HepG2 (cell line): ENCODE measurements at regions not wholly inside any gene's neighbourhood (a gene's known extent, or its start where the extent isn't known, plus 50 kb on each side); places are given as distances from the start of the nearest gene placed in this dataset.

Experiments
- ATAC-seq: fragments of 200-7000 bp; cut with Tn5 transposase; 3 replicates; pipeline ENCODE4 v1.9.1; 2020; ENCODE audit warnings: mild to moderate bottlenecking, moderate library complexity
- BruUV-seq: library from RNA; stranded (reverse); fragments of 400-500 nt; replicated peaks from 2 replicates; lab custom pipeline; 2021; lab: Mats Ljungman, UMichigan
- CTCF ChIA-PET: fragments of 300-600 bp; formaldehyde crosslinking; extraction: SDS; loops from one replicate; lab custom pipeline; 2021; ENCODE audit warnings: low total read pairs, inconsistent platforms, low intra/inter-chr PET ratio; lab: Yijun Ruan, JAX
- POLR2A ChIA-PET: fragments of 350-600 bp; sonication (Branson Sonifier 250); formaldehyde crosslinking; loops from one replicate; lab custom pipeline; 2020; ENCODE audit warnings: antibody characterized with exemption, inconsistent platforms; lab: Yijun Ruan, JAX
- DNase-seq: peaks from one replicate; pipeline ENCODE4 v3.0.0-alpha.2; 2015; ENCODE audit warnings: low spot score
- FAIRE-seq: peaks from 3 replicates; lab custom pipeline; 2011; peaks lifted over from hg19 to GRCh38; lab: Jason Lieb, UNC
- H2AFZ ChIP-seq: one replicate; pipeline ENCODE4 v1.6.1; 2011; ENCODE audit warnings: low read length, inconsistent platforms
- H3K27ac ChIP-seq: fragments of 300-600 bp; 3 replicates; pipeline ENCODE4 v1.8.0; 2011; ENCODE audit warnings: mixed run types, mild to moderate bottlenecking, mixed read lengths, low read length, inconsistent platforms; ENCODE audit not compliant: insufficient read depth; ENCODE audit errors: extremely low read length
- H3K27me3 ChIP-seq, 2 experiments: fragments of 200-600 bp in 1 of 2; 2 replicates in 1 of 2; 3 replicates in 1 of 2; pipeline versions ENCODE4 v1.6.0 to v1.8.0; 2011; ENCODE audit warnings: low read length in 2 of 2, mild to moderate bottlenecking in 2 of 2, moderate library complexity in 2 of 2, inconsistent platforms in 1 of 2; ENCODE audit not compliant: insufficient read depth in 2 of 2, control insufficient read depth in 1 of 2
- H3K36me3 ChIP-seq, 2 experiments: fragments of 200-600 bp in 1 of 2; replicated peaks in 1 of 2; 2 replicates in 1 of 2; 3 replicates in 1 of 2; pipeline versions ENCODE4 v1.5.1 to v1.8.0; 2011; ENCODE audit warnings: low read length in 2 of 2, inconsistent platforms in 1 of 2; ENCODE audit not compliant: insufficient read depth in 2 of 2, control insufficient read depth in 1 of 2
- H3K4me1 ChIP-seq: 2 replicates; pipeline ENCODE4 v1.5.1; 2012; ENCODE audit warnings: low read length, inconsistent platforms; ENCODE audit not compliant: insufficient read depth
- H3K4me2 ChIP-seq: 2 replicates; pipeline ENCODE4 v1.6.0; 2011; ENCODE audit warnings: low read depth, low read length, inconsistent platforms
- H3K4me3 ChIP-seq, 3 experiments: fragments of 200-600 bp in 1 of 3; sonication (generic), shearing (Covaris generic) in 1 of 3; replicated peaks in 1 of 3; 2 replicates each; pipeline ENCODE4 v1.5.1; 2011 to 2016; ENCODE audit warnings: low read length in 3 of 3, inconsistent platforms in 2 of 3, low read depth in 2 of 3, mild to moderate bottlenecking in 2 of 3, control low read depth in 1 of 3, mixed read lengths in 1 of 3; ENCODE audit not compliant: insufficient read depth in 1 of 3
- H3K79me2 ChIP-seq: one replicate; pipeline ENCODE4 v1.6.1; 2011; ENCODE audit warnings: low read length, inconsistent platforms; ENCODE audit not compliant: insufficient read depth
- H3K9ac ChIP-seq: 2 replicates; pipeline ENCODE4 v1.6.0; 2011; ENCODE audit warnings: mild to moderate bottlenecking, low read depth, low read length, inconsistent platforms; ENCODE audit not compliant: insufficient read depth
- H3K9me3 ChIP-seq: 2 replicates; pipeline ENCODE4 v1.5.1; 2012; ENCODE audit warnings: mild to moderate bottlenecking, low read length
- H4K20me1 ChIP-seq: 2 replicates; pipeline ENCODE4 v1.6.0; 2011; ENCODE audit warnings: inconsistent platforms, mild to moderate bottlenecking, low read length, moderate library complexity; ENCODE audit not compliant: insufficient read depth
- AKAP8 ChIP-seq: sonication (generic); formaldehyde crosslinking; IDR thresholded peaks from 2 replicates; pipeline ENCODE4 v1.5.1; 2020; ENCODE audit warnings: mild to moderate bottlenecking, missing genetic modification reagents
- HNF4A ChIP-seq: sonication (generic); formaldehyde crosslinking; IDR thresholded peaks from 2 replicates; pipeline ENCODE4 v1.4.0; 2020; ENCODE audit warnings: missing genetic modification reagents
- JUND ChIP-seq: sonication (generic); formaldehyde crosslinking; IDR thresholded peaks from 2 replicates; pipeline ENCODE4 v1.8.0; 2022; ENCODE audit warnings: mild to moderate bottlenecking, missing genetic modification reagents
- RXRA ChIP-seq: sonication (generic); formaldehyde crosslinking; IDR thresholded peaks from 2 replicates; pipeline ENCODE4 v1.5.1; 2020; ENCODE audit warnings: missing genetic modification reagents
- ZNF710 ChIP-seq: sonication (generic); formaldehyde crosslinking; IDR thresholded peaks from 2 replicates; pipeline ENCODE4 v1.5.0; 2020; ENCODE audit warnings: mild to moderate bottlenecking, missing genetic modification reagents, borderline replicate concordance
- WGBS: methylation state at CpG from one replicate; pipeline ENCODE4 v1.1.6; 2017; ENCODE audit warnings: low lambda C conversion rate; 5-methylcytosine and 5-hydroxymethylcytosine counted together
- in situ Hi-C: cut with HindIII; loops from 2 replicates; pipeline ENCODE4 v1.10.0; 2017; ENCODE audit warnings: low pct_unique_long_range_greater_than_20kb; ENCODE audit not compliant: extremely low pct_ligation_motif_present
- intact Hi-C: fragments of 100-400 bp; cut with micrococcal nuclease; formaldehyde crosslinking; loops from one replicate; pipeline ENCODE4 v1.10.0; 2022; ENCODE audit not compliant: unreplicated experiment

- POLR2A ChIA-PET = no interaction called here
- BruUV-seq = no TSS peak
- no peak for TF ChIP-seq JUND (CRISPR knock-in tag)
- no peak for TF ChIP-seq RXRA
- no peak for TF ChIP-seq AKAP8
- no peak for TF ChIP-seq ZNF710
- no peak for TF ChIP-seq HNF4A (CRISPR knock-in tag)
- TF ChIP-seq, all 625 proteins: peak for 0
- no peak for FAIRE-seq
- 0 out of 2 replicates have a peak, but pooled peaks cover 3% of the 10 kb centered on the region for H4K20me1 ChIP-seq
- WGBS = 47% methylated on average over 6 of the region's 6 CpGs
- H3K79me2 ChIP-seq = no peaks in the 10 kb centered on the region
- CTCF ChIA-PET = no interaction called here
- in situ Hi-C loops = loop anchor here (25.0 kb wide), 1 partner anchor 98 kb away; no protein-coding TSS in a partner anchor
- no peak overlapping the region for H3K4me2 ChIP-seq
- no peak overlapping the region for H3K9ac ChIP-seq
- no peak overlapping the region for H2AFZ ChIP-seq
- no peak overlapping the region for H3K27ac ChIP-seq
- H3K36me3 ChIP-seq = no peaks in the 10 kb centered on the region
- no peak for ATAC-seq
- peaks cover 3 to 46% of the 10 kb centered on the region in 2 experiments; a peak in 4 of 5 replicates for H3K27me3 ChIP-seq
- no peaks in the 10 kb centered on the region for H3K9me3 ChIP-seq
- intact Hi-C loops = no loop called here
- no peak overlapping the region for H3K4me3 ChIP-seq
- H3K4me1 ChIP-seq = peaks cover 28% of the 10 kb centered on the region
- no peak for DNase-seq
These were observed 144.0 kb downstream of the DDX1 start for GRCh38 chr2:15735484-15736326.
